Endothelial cell (in vitro differentiated cells): ENCODE measurements at regions not wholly inside any gene's neighbourhood (a gene's known extent, or its start where the extent isn't known, plus 50 kb on each side); places are given as distances from the start of the nearest gene placed in this dataset.

ENCODE experiments used
- DNase-seq: peaks from one replicate; pipeline ENCODE4 v3.0.0; 2021; ENCODE audit warnings: low spot score
- H3K27ac Mint-ChIP-seq: one replicate; pipeline ENCODE4 v1.8.0; 2021; ENCODE audit warnings: mixed read lengths, inconsistent platforms; ENCODE audit not compliant: unreplicated experiment
- H3K27me3 Mint-ChIP-seq: one replicate; pipeline ENCODE4 v1.8.0; 2021; ENCODE audit warnings: mild to moderate bottlenecking, moderate library complexity, mixed read lengths, inconsistent platforms; ENCODE audit not compliant: unreplicated experiment
- H3K36me3 Mint-ChIP-seq: one replicate; pipeline ENCODE4 v1.8.0; 2021; ENCODE audit warnings: mild to moderate bottlenecking, low read depth, mixed read lengths, inconsistent platforms; ENCODE audit not compliant: unreplicated experiment
- H3K4me1 Mint-ChIP-seq: one replicate; pipeline ENCODE4 v1.8.0; 2021; ENCODE audit warnings: mild to moderate bottlenecking, mixed read lengths, inconsistent platforms; ENCODE audit not compliant: unreplicated experiment
- H3K4me3 Mint-ChIP-seq: one replicate; pipeline ENCODE4 v1.8.0; 2021; ENCODE audit warnings: mild to moderate bottlenecking, mixed read lengths, inconsistent platforms; ENCODE audit not compliant: unreplicated experiment
- H3K9me3 Mint-ChIP-seq: one replicate; pipeline ENCODE4 v1.8.0; 2021; ENCODE audit warnings: mixed read lengths, inconsistent platforms; ENCODE audit not compliant: unreplicated experiment
- TF ChIP-seq, protein P1 (sequence below): fragments of 200-600 bp; sonication (generic); IDR thresholded peaks from one replicate; pipeline ENCODE4 v1.5.0; 2021; ENCODE audit warnings: antibody characterized with exemption; ENCODE audit not compliant: unreplicated experiment

DNA sequence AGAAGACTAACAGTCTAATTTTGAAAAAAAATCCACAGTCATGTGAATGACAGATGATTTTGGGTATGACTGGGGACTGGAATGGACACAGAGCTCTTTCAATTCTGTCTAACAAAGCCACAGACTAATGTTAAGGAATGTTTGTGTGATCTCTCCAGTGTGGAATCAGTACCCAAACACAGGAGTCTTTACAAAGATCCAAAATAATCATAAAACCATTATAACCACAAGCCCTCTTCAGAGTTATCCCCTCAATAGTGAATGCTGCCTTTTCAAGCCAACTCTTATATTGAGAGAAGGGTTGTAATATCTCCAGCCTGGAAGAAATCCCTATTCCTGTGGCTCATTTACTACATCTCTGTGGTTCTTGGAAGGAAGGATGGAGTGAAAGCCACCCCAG, 552.0 kb upstream of the CLINT1 start:
- DNase-seq, result no peak
- Mint-ChIP-seq H3K36me3 (no peaks in the 10 kb centered on the region), H3K4me3 (no peak overlapping the region), H3K27ac (no peak overlapping the region), H3K9me3 (no peaks in the 10 kb centered on the region), H3K27me3 (no peaks in the 10 kb centered on the region), H3K4me1 (no peaks in the 10 kb centered on the region)
- TF ChIP-seq, protein P1, sequence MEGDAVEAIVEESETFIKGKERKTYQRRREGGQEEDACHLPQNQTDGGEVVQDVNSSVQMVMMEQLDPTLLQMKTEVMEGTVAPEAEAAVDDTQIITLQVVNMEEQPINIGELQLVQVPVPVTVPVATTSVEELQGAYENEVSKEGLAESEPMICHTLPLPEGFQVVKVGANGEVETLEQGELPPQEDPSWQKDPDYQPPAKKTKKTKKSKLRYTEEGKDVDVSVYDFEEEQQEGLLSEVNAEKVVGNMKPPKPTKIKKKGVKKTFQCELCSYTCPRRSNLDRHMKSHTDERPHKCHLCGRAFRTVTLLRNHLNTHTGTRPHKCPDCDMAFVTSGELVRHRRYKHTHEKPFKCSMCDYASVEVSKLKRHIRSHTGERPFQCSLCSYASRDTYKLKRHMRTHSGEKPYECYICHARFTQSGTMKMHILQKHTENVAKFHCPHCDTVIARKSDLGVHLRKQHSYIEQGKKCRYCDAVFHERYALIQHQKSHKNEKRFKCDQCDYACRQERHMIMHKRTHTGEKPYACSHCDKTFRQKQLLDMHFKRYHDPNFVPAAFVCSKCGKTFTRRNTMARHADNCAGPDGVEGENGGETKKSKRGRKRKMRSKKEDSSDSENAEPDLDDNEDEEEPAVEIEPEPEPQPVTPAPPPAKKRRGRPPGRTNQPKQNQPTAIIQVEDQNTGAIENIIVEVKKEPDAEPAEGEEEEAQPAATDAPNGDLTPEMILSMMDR, result no peak

DNA sequence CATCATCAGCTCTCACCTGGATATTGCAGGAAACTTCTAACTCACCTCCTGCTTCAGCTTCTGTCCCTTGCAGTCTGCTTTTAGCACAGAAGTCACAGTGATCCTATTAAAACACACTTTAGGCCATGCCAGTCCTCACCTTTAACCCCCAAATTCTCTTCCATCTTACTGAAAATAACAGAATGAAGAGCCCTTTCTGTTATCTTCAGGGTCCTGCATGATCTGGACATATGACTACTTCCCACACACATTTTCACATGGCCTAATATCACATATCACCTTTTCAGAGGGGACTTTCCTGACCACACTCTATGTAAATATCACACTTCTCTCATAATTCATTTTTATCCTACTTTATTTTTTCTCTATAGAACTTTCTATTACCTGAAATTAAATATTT, 550.6 kb upstream of the CLINT1 start:
- Mint-ChIP-seq H3K9me3 (no peaks in the 10 kb centered on the region), H3K4me1 (no peaks in the 10 kb centered on the region), H3K27ac (no peak overlapping the region), H3K36me3 (no peaks in the 10 kb centered on the region), H3K27me3 (no peaks in the 10 kb centered on the region), H3K4me3 (no peak overlapping the region)
- DNase-seq, result no peak
- TF ChIP-seq, protein P1, result no peak

DNA sequence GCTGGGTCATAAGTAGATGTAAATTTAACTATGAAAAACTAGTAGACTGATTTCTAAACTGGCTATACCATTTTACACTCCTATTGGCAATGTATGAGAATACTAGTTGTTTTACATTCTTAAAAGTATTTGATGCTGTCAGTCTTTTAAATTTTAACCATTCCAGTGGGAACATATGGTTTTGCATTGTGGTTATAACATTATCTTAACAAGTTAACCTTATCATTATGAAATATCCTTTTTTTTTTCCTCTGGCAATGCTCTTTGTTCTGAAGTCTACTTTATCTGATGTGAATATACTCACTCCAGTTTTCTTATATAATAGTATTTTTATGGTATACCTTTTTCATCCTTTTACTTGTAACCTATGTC, 548.9 kb upstream of the CLINT1 start:
- no peak for DNase-seq
- no peak overlapping the region for H3K4me3 Mint-ChIP-seq
- no peaks in the 10 kb centered on the region for H3K36me3 Mint-ChIP-seq
- no peaks in the 10 kb centered on the region for H3K9me3 Mint-ChIP-seq
- no peaks in the 10 kb centered on the region for H3K27me3 Mint-ChIP-seq
- H3K4me1 Mint-ChIP-seq, result no peaks in the 10 kb centered on the region
- TF ChIP-seq, protein P1, result no peak
- H3K27ac Mint-ChIP-seq, result no peak overlapping the region

DNA sequence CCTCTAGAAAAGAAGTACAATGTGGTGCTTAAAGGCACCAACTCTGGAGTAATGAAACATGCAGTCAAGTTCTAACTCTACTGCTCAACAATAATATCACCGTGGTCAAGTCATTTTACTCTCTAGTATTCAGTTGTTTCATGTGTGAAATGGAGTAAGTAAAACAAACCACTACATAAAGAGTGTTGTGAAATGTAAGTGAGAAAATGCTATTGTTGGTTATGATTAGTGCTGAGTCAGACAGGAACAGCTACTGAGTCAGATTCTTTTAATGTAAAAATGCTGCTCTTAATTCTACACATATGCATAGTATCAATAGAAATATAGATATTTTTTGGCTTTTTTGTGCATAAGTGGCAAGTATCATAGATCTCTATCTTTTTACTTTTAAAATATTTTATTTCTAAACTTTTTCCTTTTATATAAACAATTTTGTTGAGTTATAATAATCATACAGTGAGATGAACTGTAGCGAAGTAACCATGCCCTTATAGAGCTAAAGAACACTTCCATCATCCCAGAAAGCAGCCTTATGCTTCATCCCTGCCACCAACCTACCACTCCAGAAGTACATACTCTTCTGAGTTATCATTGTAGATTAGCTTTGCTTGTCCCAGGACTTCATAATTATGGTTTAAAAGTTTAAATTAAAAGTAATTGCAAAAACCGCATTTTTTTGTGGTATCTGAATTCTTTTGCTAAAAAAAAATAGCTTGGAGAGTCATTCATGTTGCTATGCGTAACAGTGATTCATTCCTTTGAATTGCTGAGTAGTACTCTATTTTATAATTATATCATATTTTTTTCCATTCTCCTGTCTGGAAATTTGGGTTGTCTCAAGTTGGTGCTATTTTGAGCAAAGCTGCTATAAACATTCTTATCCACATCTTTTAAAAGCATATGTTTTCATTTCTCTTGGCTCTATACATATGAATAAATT, 548.2 kb upstream of the CLINT1 start:
- Mint-ChIP-seq H3K27ac (no peak overlapping the region), H3K4me3 (no peak overlapping the region), H3K36me3 (no peaks in the 10 kb centered on the region), H3K9me3 (no peaks in the 10 kb centered on the region), H3K4me1 (no peaks in the 10 kb centered on the region), H3K27me3 (no peaks in the 10 kb centered on the region)
- no peak for DNase-seq
- TF ChIP-seq, protein P1, result no peak
